B cell (primary cell): ENCODE measurements at regions not wholly inside any gene's neighbourhood (a gene's known extent, or its start where the extent isn't known, plus 50 kb on each side); places are given as distances from the start of the nearest gene placed in this dataset.

Experiments
- ATAC-seq: fragments of 200-7000 bp; cut with Tn5 transposase; one replicate; pipeline ENCODE4 v1.10.0; 2021; ENCODE audit warnings: low read depth, mild to moderate bottlenecking, moderate number of reproducible peaks, moderate library complexity
- CTCF ChIA-PET: fragments of 350-600 bp; sonication (Branson Sonifier 250); formaldehyde crosslinking; loops from one replicate; lab custom pipeline; 2021; ENCODE audit warnings: antibody characterized with exemption, inconsistent platforms; lab: Charles Lee
- POLR2A ChIA-PET: fragments of 350-600 bp; sonication (Branson Sonifier 250); formaldehyde crosslinking; loops from one replicate; lab custom pipeline; 2021; ENCODE audit warnings: antibody characterized with exemption; lab: Charles Lee
- DNase-seq: peaks from one replicate; pipeline ENCODE4 v3.0.0; 2013
- H2AFZ ChIP-seq: 2 replicates; pipeline ENCODE4 v1.6.1; 2012; ENCODE audit warnings: mild to moderate bottlenecking, low read depth, low read length; ENCODE audit not compliant: insufficient read depth, poor library complexity, severe bottlenecking
- H3K27ac ChIP-seq, 2 donors: 1 replicate in 1 of 2; 2 replicates in 1 of 2; pipeline ENCODE4 v1.5.1; 2012 to 2013; ENCODE audit warnings: low read length in 2 of 2, mild to moderate bottlenecking in 2 of 2, moderate library complexity in 1 of 2
- H3K27me3 ChIP-seq, 4 experiments: fragments of 200-600 bp in 1 of 4; sonication (generic) in 1 of 4; replicated peaks in 1 of 4; 1 replicate in 2 of 4; 2 replicates in 2 of 4; pipeline versions ENCODE4 v1.6.1 to v1.7.0; 2013 to 2016; ENCODE audit warnings: low read length in 3 of 4, mild to moderate bottlenecking in 2 of 4, mixed read lengths in 1 of 4, moderate library complexity in 1 of 4; ENCODE audit not compliant: insufficient read depth in 4 of 4, control insufficient read depth in 3 of 4; ENCODE audit errors: control extremely low read depth in 1 of 4
- H3K36me3 ChIP-seq, 2 experiments: replicated peaks in 1 of 2; 1 replicate in 1 of 2; 2 replicates in 1 of 2; pipeline versions ENCODE4 v1.6.1 to v1.7.1; 2013; ENCODE audit warnings: low read length in 1 of 2; ENCODE audit not compliant: insufficient read depth in 2 of 2, control insufficient read depth in 1 of 2; ENCODE audit errors: control extremely low read depth in 1 of 2, extremely low read depth in 1 of 2
- H3K4me1 ChIP-seq, 2 donors: fragments of 200-600 bp in 1 of 2; sonication (generic) in 1 of 2; 1 replicate in 1 of 2; 2 replicates in 1 of 2; pipeline versions ENCODE4 v1.5.1 to v1.6.1; 2013 to 2017; ENCODE audit warnings: low read length in 2 of 2; ENCODE audit not compliant: control insufficient read depth in 2 of 2, insufficient read depth in 2 of 2
- H3K4me2 ChIP-seq: replicated peaks from 2 replicates; pipeline ENCODE3; 2012; ENCODE audit warnings: mild to moderate bottlenecking, low read depth, low read length; ENCODE audit not compliant: poor library complexity, severe bottlenecking
- H3K4me3 ChIP-seq, 5 experiments: fragments of 200-600 bp in 1 of 5; sonication (generic) in 1 of 5; 1 replicate in 3 of 5; 2 replicates in 2 of 5; pipeline versions ENCODE4 v1.5.1 to v1.7.0; 2011 to 2016; ENCODE audit warnings: low read length in 4 of 5, mild to moderate bottlenecking in 4 of 5, low read depth in 2 of 5, control low read depth in 1 of 5, moderate library complexity in 1 of 5; ENCODE audit not compliant: insufficient read depth in 1 of 5; ENCODE audit errors: control extremely low read depth in 1 of 5, extremely low read depth in 1 of 5
- H3K79me2 ChIP-seq: fragments of 200-600 bp; sonication (generic); one replicate; pipeline ENCODE4 v1.6.0; 2016; ENCODE audit warnings: low read length; ENCODE audit not compliant: control insufficient read depth, insufficient read depth
- H3K9ac ChIP-seq: fragments of 200-600 bp; sonication (generic); 2 replicates; pipeline ENCODE4 v1.6.1; 2017; ENCODE audit warnings: mild to moderate bottlenecking, low read length, moderate library complexity
- H3K9me3 ChIP-seq, 3 donors: one replicate each; pipeline versions ENCODE4 v1.6.1 to v1.7.1; 2013; ENCODE audit warnings: low read length in 2 of 3; ENCODE audit not compliant: control insufficient read depth in 2 of 3, insufficient read depth in 1 of 3; ENCODE audit errors: control extremely low read depth in 1 of 3
- H4K20me1 ChIP-seq: 2 replicates; pipeline ENCODE4 v1.6.0; 2012; ENCODE audit warnings: mild to moderate bottlenecking, low read length; ENCODE audit not compliant: insufficient read depth, control insufficient read depth, poor library complexity, severe bottlenecking
- H3K27ac Mint-ChIP-seq: one replicate; pipeline ENCODE4 v1.8.0; 2021; ENCODE audit warnings: mixed read lengths
- H3K27me3 Mint-ChIP-seq: one replicate; pipeline ENCODE4 v1.8.0; 2021; ENCODE audit warnings: mixed read lengths
- H3K4me1 Mint-ChIP-seq: one replicate; pipeline ENCODE4 v1.8.0; 2021; ENCODE audit warnings: mixed read lengths
- H3K4me3 Mint-ChIP-seq: one replicate; pipeline ENCODE4 v1.8.0; 2021; ENCODE audit warnings: mixed read lengths
- H3K9me3 Mint-ChIP-seq: one replicate; pipeline ENCODE4 v1.8.0; 2022; ENCODE audit warnings: mixed read lengths; ENCODE audit not compliant: insufficient read depth
- EZH2 ChIP-seq: IDR thresholded peaks from 2 replicates; pipeline ENCODE4 v1.6.1; 2012; ENCODE audit warnings: borderline replicate concordance, low read depth, mild to moderate bottlenecking, moderate library complexity, low read length; ENCODE audit not compliant: insufficient read depth, poor library complexity, severe bottlenecking
- WGBS: methylation state at CpG from one replicate; pipeline ENCODE4 v1.1.5; 2013; ENCODE audit warnings: missing lambda C conversion rate; ENCODE audit not compliant: insufficient coverage; 5-methylcytosine and 5-hydroxymethylcytosine counted together
- intact Hi-C: fragments of 100-400 bp; cut with micrococcal nuclease; formaldehyde crosslinking; loops from one replicate; pipeline ENCODE4 v1.10.0; 2022
- TF ChIP-seq, protein P1 (sequence below): fragments of 200-600 bp; IDR thresholded peaks from one replicate; pipeline ENCODE4 v1.8.0; 2022; ENCODE audit warnings: antibody characterized with exemption, mild to moderate bottlenecking

DNA sequence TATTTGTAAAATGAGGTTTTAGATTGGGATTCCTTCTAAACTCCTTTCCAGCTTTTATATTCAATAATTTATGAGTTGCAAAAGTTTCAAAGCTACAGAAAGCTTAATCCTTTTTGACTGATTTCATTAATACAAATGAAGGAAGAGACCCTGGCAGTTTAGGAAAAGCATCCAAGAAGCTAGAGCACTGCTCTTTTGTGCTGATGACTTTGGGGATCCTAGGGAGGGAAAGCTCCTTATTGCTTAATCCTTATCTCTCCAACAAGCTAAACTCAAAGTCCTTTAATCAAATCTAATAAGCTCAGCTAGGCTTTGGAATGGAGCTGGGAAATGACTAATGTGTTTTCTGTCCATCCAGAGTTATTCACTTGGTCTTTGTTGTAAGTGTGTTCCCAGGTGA lies 285.4 kb downstream of the ACTR3B start:
- peaks cover 0 to 10% (median 0%) of the 10 kb centered on the region in 3 donors for H3K9me3 ChIP-seq
- no peaks in the 10 kb centered on the region for H3K4me1 ChIP-seq
- H3K79me2 ChIP-seq = no peaks in the 10 kb centered on the region
- no peak overlapping the region for H3K4me3 Mint-ChIP-seq
- POLR2A ChIA-PET = no interaction called here
- no peaks in the 10 kb centered on the region for H3K36me3 ChIP-seq
- no peaks in the 10 kb centered on the region for H3K4me1 Mint-ChIP-seq
- CTCF ChIA-PET = no interaction called here
- no peaks in the 10 kb centered on the region for H3K9me3 Mint-ChIP-seq
- H3K4me2 ChIP-seq = no peak overlapping the region
- no peak overlapping the region for H3K27ac Mint-ChIP-seq
- no peak overlapping the region for H2AFZ ChIP-seq
- TF ChIP-seq, protein P1, sequence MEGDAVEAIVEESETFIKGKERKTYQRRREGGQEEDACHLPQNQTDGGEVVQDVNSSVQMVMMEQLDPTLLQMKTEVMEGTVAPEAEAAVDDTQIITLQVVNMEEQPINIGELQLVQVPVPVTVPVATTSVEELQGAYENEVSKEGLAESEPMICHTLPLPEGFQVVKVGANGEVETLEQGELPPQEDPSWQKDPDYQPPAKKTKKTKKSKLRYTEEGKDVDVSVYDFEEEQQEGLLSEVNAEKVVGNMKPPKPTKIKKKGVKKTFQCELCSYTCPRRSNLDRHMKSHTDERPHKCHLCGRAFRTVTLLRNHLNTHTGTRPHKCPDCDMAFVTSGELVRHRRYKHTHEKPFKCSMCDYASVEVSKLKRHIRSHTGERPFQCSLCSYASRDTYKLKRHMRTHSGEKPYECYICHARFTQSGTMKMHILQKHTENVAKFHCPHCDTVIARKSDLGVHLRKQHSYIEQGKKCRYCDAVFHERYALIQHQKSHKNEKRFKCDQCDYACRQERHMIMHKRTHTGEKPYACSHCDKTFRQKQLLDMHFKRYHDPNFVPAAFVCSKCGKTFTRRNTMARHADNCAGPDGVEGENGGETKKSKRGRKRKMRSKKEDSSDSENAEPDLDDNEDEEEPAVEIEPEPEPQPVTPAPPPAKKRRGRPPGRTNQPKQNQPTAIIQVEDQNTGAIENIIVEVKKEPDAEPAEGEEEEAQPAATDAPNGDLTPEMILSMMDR = no peak
- TF ChIP-seq EZH2 = no peak
- H3K27me3 ChIP-seq = no peaks in the 10 kb centered on the region
- no peak overlapping the region for H3K4me3 ChIP-seq
- H4K20me1 ChIP-seq = no peaks in the 10 kb centered on the region
- H3K9ac ChIP-seq = no peak overlapping the region
- intact Hi-C loops = no loop called here
- DNase-seq (no peak), ATAC-seq (no peak)
- H3K27ac ChIP-seq = no peak overlapping the region
- no peaks in the 10 kb centered on the region for H3K27me3 Mint-ChIP-seq

DNA sequence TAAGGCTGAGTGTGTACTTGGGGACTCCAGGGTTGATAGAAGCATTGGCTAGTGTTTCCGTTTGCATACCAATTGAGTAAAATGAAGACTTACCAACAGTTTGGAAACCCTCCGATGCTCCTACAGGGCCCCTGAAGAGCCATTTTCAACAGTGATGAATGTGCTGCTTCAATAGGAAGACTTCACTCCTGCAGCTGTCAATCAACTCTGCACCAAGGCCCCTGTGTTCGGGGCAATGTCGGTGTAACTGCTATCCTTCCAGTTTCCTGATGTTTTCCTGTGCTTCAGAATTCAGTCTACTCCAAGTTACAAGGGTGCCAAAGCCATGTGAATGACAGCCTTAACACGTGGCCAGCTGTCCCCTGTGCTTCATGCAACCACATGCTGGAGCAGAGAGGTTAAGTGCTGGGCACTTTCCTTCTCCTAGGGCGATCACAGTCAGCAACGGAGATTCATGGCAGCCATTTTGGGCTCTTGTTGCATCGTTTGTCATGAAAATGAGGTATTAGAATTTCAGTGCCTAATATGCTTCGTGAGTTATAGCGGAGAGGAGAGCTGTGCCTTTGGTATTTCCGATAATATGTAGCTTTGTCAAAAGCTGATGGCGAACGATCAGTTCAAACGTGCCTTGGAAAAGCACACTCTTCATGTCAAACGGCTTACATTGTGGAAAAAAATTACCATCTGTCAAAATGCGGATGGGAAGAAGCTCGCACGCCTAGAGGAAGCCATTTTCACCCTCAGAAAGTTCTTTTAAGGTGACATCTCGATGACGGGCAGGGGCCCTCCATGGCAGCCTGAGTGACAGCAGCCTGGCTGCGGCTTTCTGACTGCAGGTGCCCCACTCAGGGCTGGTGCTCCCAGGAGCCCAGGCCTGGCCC lies 287.8 kb downstream of the ACTR3B start:
- Histone ChIP-seq H3K36me3 (no peaks in the 10 kb centered on the region), H3K79me2 (no peaks in the 10 kb centered on the region), H2AFZ (no peak overlapping the region), H3K4me1 (no peaks in the 10 kb centered on the region), H4K20me1 (no peaks in the 10 kb centered on the region), H3K4me3 (no peak overlapping the region), H3K9ac (no peak overlapping the region), H3K27ac (no peak overlapping the region), H3K9me3 (peaks cover 0 to 10% (median 0%) of the 10 kb centered on the region in 3 donors), H3K4me2 (no peak overlapping the region), H3K27me3 (no peaks in the 10 kb centered on the region)
- H3K4me3 Mint-ChIP-seq = no peak overlapping the region
- ChIA-PET CTCF (no interaction called here), POLR2A (no interaction called here)
- 92% methylated on average over 21 of the region's 21 CpGs for WGBS
- no peaks in the 10 kb centered on the region for H3K9me3 Mint-ChIP-seq
- H3K27ac Mint-ChIP-seq = no peak overlapping the region
- H3K4me1 Mint-ChIP-seq = no peaks in the 10 kb centered on the region
- no peak for TF ChIP-seq EZH2
- TF ChIP-seq, protein P1 = no peak
- H3K27me3 Mint-ChIP-seq = no peaks in the 10 kb centered on the region
- ATAC-seq = no peak
- intact Hi-C loops = no loop called here
- no peak for DNase-seq
